ENCODE measurements at regions not wholly inside any gene's neighbourhood (a gene's known extent, or its start where the extent isn't known, plus 50 kb on each side); places are given as distances from the start of the nearest gene placed in this dataset.
"Not testable (repeated sequence)": the region's sequence is repeated elsewhere in the genome, so short reads cannot be mapped to it uniquely, and the experiment has no call there.

DNA sequence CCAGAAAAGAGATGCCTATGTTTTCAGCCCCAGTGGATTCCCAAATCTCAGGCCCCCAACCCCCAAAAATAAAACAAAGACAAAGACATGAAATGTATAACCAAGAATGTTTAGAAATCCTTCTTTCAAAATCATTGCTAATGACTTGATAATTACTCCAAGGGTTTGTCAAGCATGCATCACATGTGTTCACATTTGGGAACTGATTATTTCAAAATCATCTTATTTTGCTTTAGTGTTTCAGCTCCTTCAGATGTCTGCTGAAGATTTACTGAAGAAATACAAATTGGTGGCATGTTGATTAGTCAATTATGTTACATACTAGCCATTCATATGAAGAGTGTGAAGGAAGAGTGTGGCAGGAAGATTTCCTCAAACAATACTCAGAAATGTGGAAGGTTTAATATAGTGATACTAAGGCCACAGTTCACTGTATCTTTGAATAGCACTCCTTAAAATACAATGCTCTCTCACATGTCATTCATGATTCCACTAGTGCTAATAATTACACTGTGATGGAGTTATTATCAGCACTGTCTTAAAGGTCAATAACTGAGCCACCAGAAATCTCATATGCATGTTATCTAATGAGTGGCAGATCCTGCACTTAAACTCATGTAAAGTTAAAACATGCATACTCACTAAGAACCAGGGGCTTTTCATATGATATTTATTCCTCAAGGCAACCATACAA is 134.5 kb upstream of the TGFBR2 start:
- no peak for DNase-seq

DNA sequence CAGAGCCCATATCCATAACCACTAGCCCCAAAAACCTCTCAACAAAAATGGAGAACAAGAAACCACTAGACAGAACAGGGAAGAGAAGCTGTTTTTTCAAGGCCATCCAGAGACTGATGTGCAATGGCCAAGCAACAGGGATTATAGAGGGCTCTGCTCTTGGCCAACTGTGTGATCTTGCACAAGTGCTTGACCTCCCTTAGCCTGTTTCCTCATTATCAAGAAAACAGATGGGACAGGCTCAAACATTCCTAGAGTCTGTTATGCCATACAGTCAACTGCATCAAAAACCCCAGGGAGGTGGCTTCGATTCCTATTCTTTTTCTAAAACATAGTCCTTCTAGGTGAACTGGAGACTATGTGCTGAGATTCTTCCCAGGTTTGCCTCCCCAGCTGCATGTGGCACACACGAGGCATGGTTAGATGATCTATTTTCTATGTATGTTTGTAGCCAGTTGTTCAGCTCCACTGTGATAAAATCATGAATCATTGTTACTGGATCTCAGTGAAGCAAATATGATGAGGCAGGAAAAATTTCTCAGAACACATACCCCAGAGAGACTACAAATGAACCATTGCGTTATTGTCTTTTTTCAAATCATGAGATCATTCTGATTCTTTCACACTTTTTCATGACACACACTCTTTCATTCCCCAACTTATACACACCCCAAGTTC is 132.9 kb upstream of the TGFBR2 start:
- DNase-seq: no peak

DNA sequence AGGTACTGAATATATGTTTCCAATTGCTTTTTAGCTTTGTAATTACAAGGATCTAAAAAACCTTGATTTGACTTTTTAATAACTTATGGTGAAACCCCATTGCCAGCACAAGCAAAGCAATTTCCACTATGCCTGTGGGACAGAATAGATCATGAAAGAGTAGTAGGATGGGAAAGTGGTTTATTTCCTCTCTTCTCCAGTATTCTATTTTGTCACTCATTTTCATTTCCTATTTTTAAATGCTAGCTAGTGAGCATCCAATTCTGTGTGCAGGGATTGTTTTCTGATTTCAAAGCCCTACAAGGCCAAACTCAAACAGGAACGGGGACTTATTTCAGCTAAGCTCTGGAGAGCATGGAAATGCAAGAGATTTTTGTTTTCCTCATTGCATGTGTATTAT is 132.0 kb upstream of the TGFBR2 start:
- no peak for DNase-seq

DNA sequence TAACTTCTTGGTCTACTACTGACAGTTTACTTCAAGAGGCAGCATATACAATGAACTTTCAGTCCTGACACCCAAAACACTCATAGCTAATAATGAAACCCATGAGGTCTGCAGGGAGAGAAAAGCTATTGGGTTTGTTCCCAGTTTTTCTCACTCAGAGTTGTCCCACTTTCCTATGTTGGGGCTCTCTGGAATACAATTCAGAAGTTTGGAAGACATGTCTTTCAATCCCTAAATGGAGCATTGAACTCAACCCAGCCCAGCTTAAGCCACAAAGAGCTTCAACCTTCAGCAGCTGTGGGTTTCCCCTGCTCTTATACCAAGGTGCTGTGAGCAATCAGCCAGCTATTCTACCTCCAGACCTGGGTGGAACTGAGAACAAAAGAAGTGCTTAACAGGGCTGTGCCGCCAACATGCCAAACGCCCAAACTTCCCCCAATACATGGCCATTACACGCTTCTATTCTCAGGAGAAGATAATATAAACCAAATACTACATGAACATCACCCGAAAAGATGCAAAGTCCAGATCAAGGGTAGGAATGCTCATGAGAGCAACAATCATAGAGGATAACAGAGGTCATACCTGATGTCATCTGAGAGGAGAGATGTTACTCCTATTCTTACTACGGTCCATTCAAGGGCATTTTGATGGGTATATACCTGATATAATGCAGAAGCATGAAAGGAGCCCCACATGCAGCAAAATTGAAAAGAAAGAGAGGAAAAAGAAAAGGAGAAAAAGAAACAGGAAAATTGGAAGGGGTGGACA is 131.2 kb upstream of the TGFBR2 start:
- no peak for DNase-seq

DNA sequence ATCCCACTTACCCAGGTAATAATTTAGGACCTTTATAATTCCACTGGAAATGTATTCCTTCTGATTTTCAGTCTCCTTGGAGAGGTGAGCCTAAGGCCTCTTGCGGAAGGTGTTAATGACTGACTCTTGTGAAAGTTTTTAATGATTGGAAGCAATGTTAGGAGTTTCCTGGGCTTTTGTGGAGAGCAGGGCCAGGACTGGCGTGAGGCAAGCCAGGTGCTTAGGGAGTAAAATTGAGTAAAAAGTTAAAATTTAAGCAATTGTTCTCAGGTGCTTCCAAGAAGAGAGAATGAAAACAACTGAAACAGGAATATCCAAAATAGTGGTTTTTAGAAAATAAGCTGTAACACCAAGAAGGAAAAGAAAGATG is 130.6 kb upstream of the TGFBR2 start:
- DNase-seq: no peak

DNA sequence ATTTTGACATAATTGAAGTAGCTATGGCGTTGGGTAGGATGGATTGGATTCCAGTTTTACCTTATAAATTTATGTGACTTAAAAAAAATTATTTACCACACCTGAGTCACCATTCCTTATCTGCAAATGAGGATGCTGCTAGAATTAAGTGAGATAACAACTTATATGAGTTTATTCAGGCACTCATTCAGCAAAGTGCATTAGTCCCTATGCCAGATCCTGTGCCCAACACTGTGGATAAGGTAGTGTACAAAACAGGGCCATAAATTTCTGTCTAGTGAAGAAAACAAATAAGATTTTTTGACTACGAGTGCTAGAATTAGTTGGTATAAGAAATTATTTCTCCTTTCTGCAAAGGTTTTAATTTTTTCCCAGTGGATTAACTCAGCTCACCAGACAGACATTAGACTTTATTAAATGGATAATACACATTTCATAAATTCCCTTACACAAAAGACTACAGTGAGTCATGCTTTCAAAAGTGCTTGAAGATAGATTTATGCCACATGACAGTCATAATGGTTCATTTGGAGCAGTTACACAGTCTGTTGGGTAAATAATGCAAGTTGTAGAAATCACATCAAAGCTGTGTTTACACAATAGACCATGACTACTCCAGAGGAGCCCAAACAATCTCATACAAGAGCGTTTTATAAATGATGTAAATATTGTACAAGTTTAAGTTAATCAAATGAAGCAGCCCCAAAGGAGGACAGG is 129.9 kb upstream of the TGFBR2 start:
- peak; percentile 59 for DNase-seq

DNA sequence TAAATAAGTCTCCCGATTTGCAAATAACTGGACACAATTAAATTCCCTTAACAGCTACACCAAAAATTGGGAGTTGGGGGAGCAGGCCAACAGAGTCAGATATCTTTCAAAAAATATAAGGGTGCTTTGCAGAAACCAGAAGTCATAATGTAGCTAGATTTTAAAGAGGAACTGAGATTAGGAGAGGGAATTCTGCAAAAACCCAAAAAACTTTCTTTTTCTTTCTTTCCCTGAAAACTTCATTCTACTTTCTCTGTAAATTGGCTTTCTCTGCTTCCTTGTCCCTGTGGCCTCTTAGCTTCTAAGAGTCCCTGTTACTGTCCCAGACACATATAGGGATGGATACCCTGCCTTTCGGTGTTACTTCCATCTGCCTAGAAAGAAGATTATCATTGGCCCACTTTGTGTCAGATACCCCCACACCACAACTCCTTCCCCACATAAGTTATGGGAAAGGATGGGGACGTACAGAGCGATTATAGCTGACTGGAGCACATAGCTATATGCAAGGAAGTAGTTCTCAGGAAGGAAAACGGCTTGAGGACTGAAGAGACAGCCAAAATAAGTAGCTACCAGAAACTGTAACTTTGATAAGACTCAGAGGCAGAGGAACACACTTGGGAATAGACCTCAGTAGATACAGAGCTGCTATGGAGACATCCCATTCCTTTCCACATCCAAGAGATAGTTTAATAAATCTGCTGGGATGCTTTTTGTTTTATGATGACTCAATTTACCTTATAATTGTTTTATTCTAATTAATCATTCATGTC is 129.1 kb upstream of the TGFBR2 start:
- no peak for DNase-seq

DNA sequence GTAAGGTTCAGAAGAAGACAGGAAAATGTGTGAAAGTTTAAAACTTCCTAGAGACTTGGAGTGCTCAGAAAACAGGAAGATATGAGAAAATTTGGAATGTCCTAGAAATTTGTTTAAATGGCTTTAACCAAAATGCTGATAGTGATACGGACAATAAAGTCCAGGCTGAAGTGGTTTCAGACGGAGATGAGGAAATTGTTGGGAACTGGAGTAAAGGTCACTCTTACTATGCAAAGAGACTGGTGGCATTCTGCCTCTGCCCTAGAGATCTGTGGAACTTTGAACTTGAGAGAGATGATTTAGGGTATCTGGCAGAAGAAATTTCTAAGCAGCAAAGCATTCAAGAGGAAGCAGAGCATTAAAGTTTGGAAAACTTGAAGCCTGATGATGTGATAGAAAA is 126.7 kb upstream of the TGFBR2 start:
- not testable (repeated sequence) for DNase-seq

DNA sequence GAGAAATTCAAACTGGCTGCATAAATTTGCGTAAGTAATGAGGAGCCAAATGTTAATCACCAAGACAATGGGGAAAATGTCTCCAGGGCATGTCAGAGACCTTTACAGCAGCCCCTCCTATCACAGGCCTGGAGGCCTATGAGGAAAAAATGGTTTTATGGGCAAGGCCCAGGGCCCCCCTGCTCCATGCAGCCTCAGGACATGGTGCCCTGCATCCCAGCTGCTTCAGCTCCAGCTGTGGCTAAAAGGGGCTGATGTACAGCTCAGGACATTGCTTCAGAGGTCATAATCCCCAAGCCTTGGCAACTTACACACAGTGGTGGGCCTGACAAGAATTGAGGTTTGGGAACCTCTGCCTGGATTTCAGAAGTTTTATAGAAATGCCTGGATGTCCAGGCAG is 126.2 kb upstream of the TGFBR2 start:
- not testable (repeated sequence) for DNase-seq

DNA sequence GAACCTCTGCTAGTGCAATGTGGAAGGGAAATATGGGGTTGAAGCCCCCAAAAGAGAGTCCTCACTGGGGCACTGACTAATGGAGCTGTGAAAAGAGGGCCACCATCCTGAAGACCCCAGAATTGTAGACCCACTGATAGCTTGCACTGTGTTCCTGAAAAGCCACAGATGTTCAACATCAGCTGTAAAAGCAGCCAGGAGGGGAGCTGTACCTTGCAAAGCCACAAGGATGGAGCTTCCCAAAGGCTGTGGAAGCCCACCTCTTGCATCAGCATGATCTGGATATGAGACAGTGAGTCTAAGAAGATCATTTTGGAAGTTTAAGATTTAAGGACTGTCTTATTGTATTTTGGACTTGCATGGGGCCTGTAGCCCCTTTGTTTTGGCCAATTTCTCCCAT is 125.8 kb upstream of the TGFBR2 start:
- no peak for DNase-seq

DNA sequence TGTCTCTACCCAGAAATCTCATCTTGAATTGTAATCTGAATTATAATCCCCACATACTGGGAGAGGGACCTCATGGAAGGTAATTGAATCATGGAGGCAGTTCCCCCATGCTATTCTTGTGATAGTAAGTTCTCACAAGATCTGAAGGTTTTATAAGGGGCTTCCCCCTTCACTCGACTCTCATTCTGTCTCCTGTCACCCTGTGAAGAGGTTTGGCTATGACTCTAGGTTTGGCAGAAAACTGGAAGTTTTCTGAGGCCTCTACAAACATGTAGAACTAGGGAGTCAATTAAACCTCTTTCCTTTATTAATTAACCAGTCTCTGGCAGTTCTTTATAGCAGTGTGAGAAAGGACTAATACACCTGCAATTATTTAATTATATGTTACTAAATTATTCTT is 125.2 kb upstream of the TGFBR2 start:
- DNase-seq: no peak

DNA sequence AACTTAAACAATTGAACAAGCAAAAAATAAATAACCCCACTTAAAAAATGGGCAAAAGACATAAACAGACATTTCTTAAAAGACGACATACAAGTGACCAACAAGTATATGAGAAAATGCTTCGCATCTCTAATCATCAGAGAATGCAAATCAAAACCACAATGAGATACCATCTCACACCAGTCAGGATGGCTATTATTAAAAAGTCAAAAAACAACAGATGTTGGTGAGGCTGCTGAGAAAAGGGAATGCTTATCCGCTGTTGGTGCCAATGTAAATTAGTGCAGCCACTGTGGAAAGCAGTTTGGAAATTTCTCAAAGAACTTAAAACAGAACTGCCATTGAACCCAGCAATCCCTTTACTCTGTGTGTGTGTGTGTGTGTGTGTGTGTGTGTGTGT is 122.2 kb upstream of the TGFBR2 start:
- not testable (repeated sequence) for DNase-seq

DNA sequence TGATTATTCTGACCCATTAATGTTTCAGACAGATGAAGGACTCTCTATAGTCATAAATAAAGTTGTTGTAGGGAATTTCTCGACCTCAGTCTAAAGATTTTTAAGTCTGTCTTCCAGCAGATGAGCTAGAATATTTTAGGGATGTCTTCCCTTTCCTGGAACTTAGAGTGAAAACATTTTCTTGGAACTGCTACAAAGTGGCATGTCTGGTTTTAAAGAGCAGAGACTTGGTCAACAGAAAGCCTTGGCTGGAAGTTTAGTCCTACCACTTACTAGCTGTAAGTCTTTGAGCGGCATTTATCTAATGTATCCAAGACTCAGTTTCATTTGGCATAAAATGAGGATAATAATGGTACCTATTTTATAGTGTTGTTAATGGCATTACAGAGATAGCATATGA is 120.0 kb upstream of the TGFBR2 start:
- DNase-seq: no peak

DNA sequence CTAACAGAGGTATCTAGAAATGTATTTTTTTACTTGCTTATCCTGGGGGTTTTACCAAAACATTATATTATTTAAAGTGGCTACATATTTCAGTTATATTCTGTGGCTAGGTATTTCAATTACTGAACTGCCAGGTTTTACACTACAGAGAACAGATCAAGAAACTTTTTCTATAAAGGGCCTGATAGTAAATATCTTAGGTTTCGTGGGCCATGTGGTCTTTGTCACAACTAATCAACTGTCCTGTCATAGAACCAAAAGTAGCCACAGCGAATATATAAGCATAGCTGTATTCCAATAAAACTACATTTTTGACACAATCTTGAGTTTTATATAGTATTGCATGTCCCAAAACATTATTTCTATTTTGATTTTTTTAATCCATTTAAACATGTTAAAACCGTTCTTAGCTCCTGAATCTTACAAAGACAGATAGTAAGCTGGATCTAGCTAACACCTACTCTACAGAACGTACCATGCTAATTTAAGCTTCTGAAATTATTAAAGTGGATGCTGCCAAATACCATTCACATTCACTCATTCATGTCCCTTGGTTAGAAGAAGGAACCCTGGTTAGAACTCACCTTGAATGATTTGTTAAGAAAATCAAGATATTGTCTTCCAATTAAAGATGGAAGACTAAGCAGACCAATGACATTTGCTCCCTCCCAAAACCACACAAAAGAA is 118.2 kb upstream of the TGFBR2 start:
- no peak for DNase-seq

DNA sequence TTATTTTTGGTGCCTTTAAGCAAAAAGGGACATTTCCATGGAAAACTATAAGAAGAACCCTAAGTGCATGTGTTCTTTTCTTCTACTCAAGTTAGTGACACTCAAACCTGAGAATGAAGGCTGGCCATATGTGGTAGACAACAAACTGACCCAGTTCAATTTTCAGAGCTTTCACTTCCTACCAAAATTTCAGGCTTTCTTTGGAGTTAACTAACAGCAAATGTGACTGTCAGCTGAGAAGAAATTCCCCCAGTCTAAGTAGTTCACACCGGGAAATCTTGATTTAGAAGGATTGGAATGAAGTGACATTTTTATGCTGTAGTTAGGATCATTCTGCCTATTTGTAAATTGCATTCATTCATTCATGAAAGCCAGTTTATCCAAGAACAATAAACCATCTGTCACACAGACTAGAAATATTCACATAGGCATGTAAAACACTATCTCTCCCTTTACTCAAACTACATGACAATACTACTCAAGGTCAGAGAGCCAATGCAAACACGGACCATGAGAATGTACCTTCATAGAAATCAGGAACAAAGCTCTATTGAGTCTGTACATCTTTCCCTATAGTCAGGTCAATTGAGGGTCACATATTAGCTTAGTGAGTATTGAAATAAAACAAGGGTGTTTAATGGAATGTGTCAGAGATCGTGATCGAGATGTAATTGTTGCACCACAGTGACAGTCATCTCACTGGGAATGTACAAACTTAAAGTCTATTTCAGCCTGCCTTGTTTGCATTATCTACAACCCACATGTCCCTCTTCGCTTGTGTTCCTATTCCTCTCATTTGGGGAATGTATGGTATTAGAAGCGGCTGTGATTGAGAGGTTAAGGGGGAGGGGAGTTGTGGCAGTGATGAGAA is 113.8 kb upstream of the TGFBR2 start:
- DNase-seq: no peak

DNA sequence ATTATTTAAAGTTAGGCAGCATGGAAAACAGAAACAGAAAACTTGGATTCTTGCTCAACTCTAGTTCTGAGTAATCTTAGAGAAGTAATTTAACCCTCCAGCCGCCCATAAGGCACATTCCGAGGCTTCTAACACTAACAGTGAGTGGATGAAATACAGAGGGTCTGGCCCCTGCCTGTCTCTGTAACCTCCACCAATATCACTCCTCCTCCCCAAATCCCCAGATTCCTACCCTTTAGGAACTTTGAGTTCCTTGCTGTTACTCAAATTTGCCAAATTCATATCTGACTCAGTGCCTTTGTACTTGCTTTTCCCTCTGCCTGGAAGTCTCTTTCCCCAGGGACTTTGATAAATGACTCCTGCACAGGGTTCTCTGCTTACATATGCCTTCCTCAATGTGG is 112.5 kb upstream of the TGFBR2 start:
- no peak for DNase-seq

DNA sequence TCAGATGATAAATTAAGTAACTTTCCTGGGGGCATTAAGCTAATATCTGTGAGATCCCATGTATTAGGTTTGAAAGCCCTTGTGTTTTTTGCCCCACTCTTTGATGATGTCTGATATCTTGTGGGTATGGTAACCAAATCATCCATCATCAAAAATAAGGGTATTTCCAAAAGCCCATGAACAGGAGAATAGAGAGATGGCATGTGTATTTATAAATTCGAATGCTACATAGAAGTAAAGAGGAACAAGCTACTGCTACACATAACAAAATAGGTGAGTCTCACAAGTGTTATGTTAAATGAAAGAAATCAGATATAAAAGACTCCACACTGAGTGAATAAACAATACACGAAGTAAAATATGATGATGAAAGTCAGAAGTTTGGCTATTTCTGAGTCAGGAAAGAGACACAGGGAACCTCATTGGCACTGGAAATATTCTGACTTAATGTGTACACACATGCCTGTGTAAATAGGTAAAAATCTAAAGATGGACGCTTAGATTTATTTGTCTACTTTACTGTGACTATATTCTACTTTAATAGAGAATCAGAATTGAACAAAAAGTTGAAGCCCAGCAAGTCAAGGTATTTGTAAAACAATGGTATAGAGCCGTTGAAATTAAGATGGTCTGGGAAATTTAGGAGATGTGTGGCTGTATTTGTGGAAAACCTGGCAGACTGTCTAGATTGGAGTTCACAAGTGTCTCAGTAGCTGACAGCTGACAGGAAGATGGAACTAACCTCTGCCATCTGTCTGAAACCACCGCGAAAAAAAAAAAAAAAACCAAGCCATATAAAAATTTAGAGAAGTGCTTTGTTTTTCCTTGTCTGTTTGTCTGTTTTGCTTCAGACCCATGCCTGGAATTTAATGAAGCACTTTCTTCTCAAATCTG is 111.0 kb upstream of the TGFBR2 start:
- DNase-seq: no peak

DNA sequence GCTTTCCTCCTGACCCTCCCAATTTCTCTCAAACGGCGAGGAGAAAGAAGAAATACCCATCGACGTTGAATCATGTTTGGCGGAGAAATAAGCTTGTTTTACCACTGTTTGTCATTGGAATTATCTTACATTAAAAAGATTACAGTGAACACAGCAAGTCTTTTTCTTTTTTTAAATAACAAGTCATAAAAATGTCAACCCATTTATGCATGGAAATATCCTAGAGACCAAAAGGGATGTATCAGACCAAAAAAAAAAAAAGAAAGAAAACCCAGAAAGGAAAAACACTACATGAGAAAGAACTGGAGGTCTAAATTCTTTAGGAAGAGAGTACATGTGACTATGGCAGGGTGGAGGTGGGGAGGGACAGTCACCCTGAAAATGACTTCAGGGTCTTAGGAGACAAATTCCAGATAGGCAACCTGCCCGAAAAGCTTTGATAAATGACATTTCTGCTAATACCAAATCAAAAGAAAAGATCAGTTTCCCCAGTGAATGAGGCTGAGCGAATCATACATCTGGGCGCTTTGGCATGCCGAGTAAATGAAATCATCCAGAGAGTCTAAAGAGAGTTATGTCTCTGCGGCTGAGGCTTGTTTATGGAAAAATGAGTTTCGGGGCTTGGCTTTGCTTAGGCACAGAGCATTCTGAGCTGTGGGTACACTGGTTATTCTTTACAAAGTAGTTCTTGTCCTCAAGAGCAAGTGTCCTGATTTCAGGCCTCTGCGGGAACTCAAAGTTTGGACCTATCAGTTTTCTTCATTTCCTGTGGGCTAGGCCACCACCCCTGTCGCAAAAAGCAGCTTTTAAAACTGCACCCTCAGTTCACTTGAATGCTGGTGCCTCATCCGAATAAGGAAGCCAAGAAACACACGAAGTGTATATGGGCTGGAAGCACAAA is 110.1 kb upstream of the TGFBR2 start:
- DNase-seq: peak; percentile 88
